CD4-positive, CD25-positive, alpha-beta regulatory T cell (primary cell): ENCODE measurements at regions not wholly inside any gene's neighbourhood (a gene's known extent, or its start where the extent isn't known, plus 50 kb on each side); places are given as distances from the start of the nearest gene placed in this dataset.

Source experiments
- ATAC-seq, 2 donors: fragments of 150-1000 bp; cut with Tn5 transposase; one replicate each; pipeline ENCODE4 v1.10.0; 2021; ENCODE audit warnings: low read depth in 2 of 2, moderate number of reproducible peaks in 2 of 2, moderate library complexity in 1 of 2
- DNase-seq, 3 donors: peaks; one replicate each; pipeline versions ENCODE4 v3.0.0 to v3.0.0-alpha.2; 2012 to 2022; ENCODE audit warnings: mixed read lengths in 1 of 3
- H3K27ac ChIP-seq: one replicate; pipeline ENCODE4 v1.7.0; 2013; ENCODE audit warnings: mild to moderate bottlenecking, low read length; ENCODE audit not compliant: insufficient read depth, poor library complexity, severe bottlenecking
- H3K27me3 ChIP-seq: one replicate; pipeline ENCODE4 v1.7.0; 2013; ENCODE audit warnings: low read length; ENCODE audit not compliant: control insufficient read depth, insufficient read depth
- H3K36me3 ChIP-seq: one replicate; pipeline ENCODE4 v1.7.0; 2013; ENCODE audit warnings: mild to moderate bottlenecking, low read length, moderate library complexity; ENCODE audit not compliant: control insufficient read depth, insufficient read depth
- H3K4me1 ChIP-seq: 2 replicates; pipeline ENCODE4 v1.7.0; 2013; ENCODE audit warnings: mild to moderate bottlenecking, low read length; ENCODE audit not compliant: insufficient read depth, control insufficient read depth, poor library complexity, severe bottlenecking
- H3K4me3 ChIP-seq: one replicate; pipeline ENCODE4 v1.7.0; 2013; ENCODE audit warnings: low read depth, mild to moderate bottlenecking, low read length, moderate library complexity
- H3K9me3 ChIP-seq, 2 experiments: 1 replicate in 1 of 2; 2 replicates in 1 of 2; pipeline ENCODE4 v1.7.0; 2013; ENCODE audit warnings: low read length in 2 of 2, mild to moderate bottlenecking in 1 of 2, moderate library complexity in 1 of 2; ENCODE audit not compliant: control insufficient read depth in 2 of 2
- H3K27ac Mint-ChIP-seq, 3 donors: one replicate each; pipeline ENCODE4 v1.8.0; 2020 to 2022; ENCODE audit warnings: mild to moderate bottlenecking in 3 of 3, mixed read lengths in 3 of 3, moderate library complexity in 2 of 3
- H3K27me3 Mint-ChIP-seq: one replicate; pipeline ENCODE4 v1.8.0; 2022; ENCODE audit warnings: mild to moderate bottlenecking, mixed read lengths
- H3K36me3 Mint-ChIP-seq: one replicate; pipeline ENCODE4 v1.8.0; 2020; ENCODE audit warnings: mixed read lengths
- H3K4me1 Mint-ChIP-seq, 4 donors: one replicate each; pipeline ENCODE4 v1.8.0; 2020 to 2022; ENCODE audit warnings: mixed read lengths in 4 of 4, mild to moderate bottlenecking in 1 of 4
- H3K4me3 Mint-ChIP-seq, 4 donors: one replicate each; pipeline ENCODE4 v1.8.0; 2020 to 2022; ENCODE audit warnings: mild to moderate bottlenecking in 4 of 4, mixed read lengths in 4 of 4, moderate library complexity in 3 of 4
- H3K9me3 Mint-ChIP-seq, 7 donors: one replicate each; pipeline ENCODE4 v1.8.0; 2020 to 2022; ENCODE audit warnings: mixed read lengths in 7 of 7, mild to moderate bottlenecking in 3 of 7, moderate library complexity in 2 of 7

- H3K27ac ChIP-seq: no peak overlapping the region
- no peaks in the 10 kb centered on the region for H3K36me3 ChIP-seq
- peaks cover 13% of the 10 kb centered on the region for H3K27me3 ChIP-seq
- ATAC-seq: no peak
- H3K9me3 ChIP-seq: no peaks in the 10 kb centered on the region
- no peaks in the 10 kb centered on the region for H3K4me1 ChIP-seq
- Mint-ChIP-seq H3K36me3 (no peaks in the 10 kb centered on the region), H3K27ac (no peak overlapping the region), H3K27me3 (peaks cover 20% of the 10 kb centered on the region), H3K4me3 (no peak overlapping the region), H3K4me1 (no peaks in the 10 kb centered on the region), H3K9me3 (no peaks in the 10 kb centered on the region)
- no peak overlapping the region for H3K4me3 ChIP-seq
- no peak for DNase-seq
These were observed 100.5 kb upstream of the DAB2 start for GRCh38 chr5:39525271-39525670.

GRCh38 chr5:39523821-39524220 is 99.0 kb upstream of the DAB2 start:
- H3K27me3 Mint-ChIP-seq: peaks cover 14% of the 10 kb centered on the region
- ATAC-seq (no peak), DNase-seq (no peak)
- H3K4me1 Mint-ChIP-seq: no peaks in the 10 kb centered on the region
- no peak overlapping the region for H3K27ac ChIP-seq
- H3K36me3 Mint-ChIP-seq: no peaks in the 10 kb centered on the region
- no peaks in the 10 kb centered on the region for H3K36me3 ChIP-seq
- no peaks in the 10 kb centered on the region for H3K9me3 ChIP-seq
- H3K27me3 ChIP-seq: peaks cover 8% of the 10 kb centered on the region
- no peak overlapping the region for H3K4me3 Mint-ChIP-seq
- H3K4me3 ChIP-seq: no peak overlapping the region
- no peaks in the 10 kb centered on the region for H3K4me1 ChIP-seq
- H3K9me3 Mint-ChIP-seq: no peaks in the 10 kb centered on the region
- H3K27ac Mint-ChIP-seq: no peak overlapping the region

DNA sequence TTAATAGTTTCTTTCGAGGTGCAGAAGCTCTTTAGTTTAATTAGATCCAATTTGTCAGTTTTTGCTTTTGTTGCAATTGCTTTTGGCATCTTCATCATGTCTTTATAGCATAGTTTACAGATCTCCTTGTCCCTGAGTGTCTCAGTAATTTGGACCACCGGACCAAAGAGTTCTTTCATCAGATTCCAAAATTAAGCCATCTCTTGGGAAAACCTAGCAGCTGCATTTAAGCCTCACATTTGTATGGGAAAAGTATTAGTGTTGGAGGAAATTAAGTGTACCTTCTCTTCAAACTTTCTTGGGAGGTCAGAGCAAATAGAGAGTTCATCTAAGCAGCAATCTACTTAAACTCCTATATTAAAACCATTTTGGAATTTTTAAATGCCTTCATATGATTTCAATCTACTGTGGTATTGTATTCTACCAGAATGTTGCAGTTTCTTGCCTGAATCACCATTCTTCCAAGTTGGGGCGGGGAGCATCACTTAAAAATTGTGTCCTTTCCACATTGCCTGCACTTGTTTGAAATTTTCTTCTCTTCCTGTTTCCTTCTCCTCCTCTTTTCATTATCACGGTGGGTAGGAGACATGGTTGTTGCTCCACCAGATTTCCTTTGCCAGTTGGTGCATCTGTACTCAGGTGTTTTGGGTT is 97.3 kb upstream of the DAB2 start:
- no peaks in the 10 kb centered on the region for H3K4me1 ChIP-seq
- Mint-ChIP-seq H3K4me3 (no peak overlapping the region), H3K27me3 (peaks cover 20% of the 10 kb centered on the region), H3K27ac (no peak overlapping the region), H3K4me1 (no peaks in the 10 kb centered on the region), H3K36me3 (no peaks in the 10 kb centered on the region), H3K9me3 (no peaks in the 10 kb centered on the region)
- H3K27me3 ChIP-seq: peaks cover 8% of the 10 kb centered on the region
- H3K9me3 ChIP-seq: no peaks in the 10 kb centered on the region
- ATAC-seq (no peak), DNase-seq (no peak)
- H3K27ac ChIP-seq: no peak overlapping the region
- no peaks in the 10 kb centered on the region for H3K36me3 ChIP-seq
- no peak overlapping the region for H3K4me3 ChIP-seq

DNA sequence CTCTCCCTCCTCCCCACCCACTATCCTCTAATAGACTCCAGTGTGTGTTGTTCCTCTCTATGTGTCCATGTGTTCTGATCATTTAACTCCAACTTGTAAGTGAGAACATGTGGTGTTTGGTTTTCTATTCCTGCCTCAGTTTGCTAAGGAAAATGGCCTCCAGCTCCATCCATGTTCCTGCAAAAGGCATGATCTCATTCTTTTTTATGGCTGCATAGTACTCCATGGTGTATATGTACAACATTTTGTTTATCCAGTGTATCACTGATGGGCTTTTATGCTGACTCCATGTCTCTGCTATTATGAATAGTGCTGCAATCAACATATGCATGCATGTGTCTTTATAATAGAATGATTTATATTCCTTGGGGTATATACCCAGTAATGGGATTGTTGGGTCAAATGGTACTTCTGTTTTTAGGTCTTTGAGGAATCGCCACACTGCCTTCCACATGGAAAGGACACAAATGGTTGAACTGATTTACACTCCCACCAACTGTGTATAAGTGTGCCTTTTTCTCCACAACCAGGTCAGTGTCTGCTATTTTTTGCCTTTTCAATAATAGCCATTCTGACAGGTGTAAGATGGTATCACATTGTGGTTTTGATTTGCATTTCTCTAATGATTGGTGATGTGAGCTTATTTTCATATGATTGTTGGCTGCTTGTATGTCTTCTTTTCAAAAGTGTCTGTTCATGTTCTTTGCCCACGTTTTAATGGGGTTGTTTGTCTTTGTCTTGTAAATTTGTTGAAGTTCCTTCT is 96.5 kb upstream of the DAB2 start:
- Histone ChIP-seq H3K4me3 (no peak overlapping the region), H3K27me3 (peaks cover 4% of the 10 kb centered on the region), H3K9me3 (no peaks in the 10 kb centered on the region), H3K27ac (no peak overlapping the region), H3K4me1 (no peaks in the 10 kb centered on the region), H3K36me3 (no peaks in the 10 kb centered on the region)
- H3K27ac Mint-ChIP-seq: no peak overlapping the region
- no peaks in the 10 kb centered on the region for H3K4me1 Mint-ChIP-seq
- DNase-seq (no peak), ATAC-seq (no peak)
- H3K27me3 Mint-ChIP-seq: peaks cover 20% of the 10 kb centered on the region
- no peaks in the 10 kb centered on the region for H3K36me3 Mint-ChIP-seq
- H3K4me3 Mint-ChIP-seq: no peak overlapping the region
- H3K9me3 Mint-ChIP-seq: no peaks in the 10 kb centered on the region

DNA sequence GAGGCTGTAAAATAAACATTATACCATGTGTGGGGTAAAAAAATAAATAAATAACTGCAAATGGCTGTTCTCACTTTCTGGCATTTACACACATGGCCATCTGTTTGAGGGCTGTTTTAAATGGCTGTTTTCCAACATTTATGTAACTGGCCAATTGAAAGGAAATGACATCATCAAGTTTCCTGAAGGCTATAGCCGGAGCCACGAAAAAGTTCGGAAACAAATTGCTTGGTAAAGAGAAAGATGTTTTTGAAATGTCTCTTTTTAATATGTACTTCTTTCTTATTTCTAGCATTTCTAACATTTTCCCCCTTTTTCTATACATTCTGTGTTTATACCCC is 95.4 kb upstream of the DAB2 start:
- H3K9me3 Mint-ChIP-seq: no peaks in the 10 kb centered on the region
- DNase-seq: no peak
- Histone ChIP-seq H3K4me1 (no peaks in the 10 kb centered on the region), H3K27ac (no peak overlapping the region), H3K36me3 (no peaks in the 10 kb centered on the region), H3K4me3 (no peak overlapping the region), H3K9me3 (no peaks in the 10 kb centered on the region), H3K27me3 (peaks cover 4% of the 10 kb centered on the region)
- ATAC-seq: no peak
- no peaks in the 10 kb centered on the region for H3K4me1 Mint-ChIP-seq
- no peaks in the 10 kb centered on the region for H3K36me3 Mint-ChIP-seq
- H3K27me3 Mint-ChIP-seq: peaks cover 25% of the 10 kb centered on the region
- H3K27ac Mint-ChIP-seq: no peak overlapping the region
- no peak overlapping the region for H3K4me3 Mint-ChIP-seq

- Histone ChIP-seq H3K4me3 (no peak overlapping the region), H3K4me1 (no peaks in the 10 kb centered on the region), H3K9me3 (no peaks in the 10 kb centered on the region), H3K27ac (no peak overlapping the region), H3K27me3 (peaks cover 5% of the 10 kb centered on the region), H3K36me3 (no peaks in the 10 kb centered on the region)
- no peaks in the 10 kb centered on the region for H3K36me3 Mint-ChIP-seq
- no peaks in the 10 kb centered on the region for H3K4me1 Mint-ChIP-seq
- DNase-seq (no peak), ATAC-seq (no peak)
- no peak overlapping the region for H3K4me3 Mint-ChIP-seq
- H3K27me3 Mint-ChIP-seq: peaks cover 23% of the 10 kb centered on the region
- H3K27ac Mint-ChIP-seq: no peak overlapping the region
- H3K9me3 Mint-ChIP-seq: no peaks in the 10 kb centered on the region
These were observed 94.9 kb upstream of the DAB2 start for GRCh38 chr5:39519566-39520231.

- ATAC-seq: no peak
- no peak overlapping the region for H3K4me3 Mint-ChIP-seq
These were observed 94.3 kb upstream of the DAB2 start for GRCh38 chr5:39519079-39519478.

GRCh38 chr5:39518516-39518915 is 93.7 kb upstream of the DAB2 start:
- Mint-ChIP-seq H3K4me3 (no peak overlapping the region), H3K27me3 (peaks cover 19% of the 10 kb centered on the region), H3K4me1 (no peaks in the 10 kb centered on the region), H3K36me3 (no peaks in the 10 kb centered on the region), H3K9me3 (no peaks in the 10 kb centered on the region), H3K27ac (no peak overlapping the region)
- ATAC-seq: no peak
- Histone ChIP-seq H3K4me1 (no peaks in the 10 kb centered on the region), H3K4me3 (no peak overlapping the region), H3K36me3 (no peaks in the 10 kb centered on the region), H3K9me3 (no peaks in the 10 kb centered on the region), H3K27me3 (peaks cover 3% of the 10 kb centered on the region), H3K27ac (no peak overlapping the region)
- no peak for DNase-seq

More at GRCh38 chr5:39519079-39519478, 94.3 kb upstream of the DAB2 start:
- H3K27ac ChIP-seq: no peak overlapping the region
- no peaks in the 10 kb centered on the region for H3K9me3 Mint-ChIP-seq
- peaks cover 5% of the 10 kb centered on the region for H3K27me3 ChIP-seq
- no peak for DNase-seq
- H3K4me3 ChIP-seq: no peak overlapping the region
- no peaks in the 10 kb centered on the region for H3K36me3 Mint-ChIP-seq
- H3K27ac Mint-ChIP-seq: no peak overlapping the region
- H3K4me1 ChIP-seq: no peaks in the 10 kb centered on the region
- H3K27me3 Mint-ChIP-seq: peaks cover 19% of the 10 kb centered on the region
- no peaks in the 10 kb centered on the region for H3K9me3 ChIP-seq
- H3K36me3 ChIP-seq: no peaks in the 10 kb centered on the region
- no peaks in the 10 kb centered on the region for H3K4me1 Mint-ChIP-seq
